Gastroesophageal sphincter (tissue), 4 donors: ENCODE measurements at regions not wholly inside any gene's neighbourhood (a gene's known extent, or its start where the extent isn't known, plus 50 kb on each side); places are given as distances from the start of the nearest gene placed in this dataset.

Experiments used
- ATAC-seq: fragments of 150-250 bp; one replicate; pipeline ENCODE4 v1.9.1; 2016; ENCODE audit warnings: mild to moderate bottlenecking, moderate library complexity
- H3K27ac ChIP-seq, 4 donors: fragments of 200-600 bp; sonication (generic) in 3 of 4; 1 replicate in 3 of 4; 2 replicates in 1 of 4; pipeline ENCODE4 v1.5.1; 2016 to 2019
- H3K27me3 ChIP-seq: fragments of 200-600 bp; sonication (generic); one replicate; pipeline ENCODE4 v1.5.1; 2019
- H3K36me3 ChIP-seq, 2 donors: fragments of 200-600 bp; sonication (generic); one replicate each; pipeline ENCODE4 v1.5.1; 2019; ENCODE audit warnings: control low read depth in 1 of 2
- H3K4me1 ChIP-seq, 3 donors: fragments of 200-600 bp; sonication (generic); 1 replicate in 2 of 3; 2 replicates in 1 of 3; pipeline ENCODE4 v1.5.1; 2016 to 2019; ENCODE audit warnings: control low read depth in 2 of 3
- H3K4me3 ChIP-seq, 2 donors: fragments of 200-600 bp; sonication (generic); one replicate each; pipeline ENCODE4 v1.5.1; 2019; ENCODE audit warnings: mild to moderate bottlenecking in 1 of 2, moderate library complexity in 1 of 2
- H3K9me3 ChIP-seq, 3 donors: fragments of 200-600 bp; sonication (generic); one replicate each; pipeline ENCODE4 v1.5.1; 2017 to 2019; ENCODE audit warnings: control low read depth in 2 of 3
- CTCF ChIP-seq, 4 experiments: fragments of 200-600 bp in 2 of 4; fragments of 450-650 bp in 2 of 4; sonication (generic) in 1 of 4; IDR thresholded peaks; one replicate each; pipeline ENCODE4 v1.5.1; 2017 to 2019; ENCODE audit warnings: antibody characterized with exemption in 4 of 4, mild to moderate bottlenecking in 2 of 4, moderate library complexity in 2 of 4
- EP300 ChIP-seq: sonication (generic); formaldehyde crosslinking; IDR thresholded peaks from one replicate; pipeline ENCODE4 v1.6.1; 2017; ENCODE audit warnings: antibody characterized with exemption, mild to moderate bottlenecking
- POLR2A ChIP-seq, 2 donors: fragments of 450-650 bp; IDR thresholded peaks; one replicate each; pipeline ENCODE4 v1.6.1; 2017; ENCODE audit warnings: antibody characterized with exemption in 2 of 2, mild to moderate bottlenecking in 2 of 2, moderate library complexity in 1 of 2
- POLR2AphosphoS5 ChIP-seq: sonication (generic); formaldehyde crosslinking; IDR thresholded peaks from one replicate; pipeline ENCODE4 v1.6.1; 2017; ENCODE audit warnings: antibody characterized with exemption
- WGBS, 2 donors: methylation state at CpG; one replicate each; pipeline ENCODE4 v1.1.5; 2018; ENCODE audit warnings: low coverage in 1 of 2; 5-methylcytosine and 5-hydroxymethylcytosine counted together

- H3K4me1 ChIP-seq, result no peaks in the 10 kb centered on the region
- TF ChIP-seq POLR2AphosphoS5 (no peak), CTCF (IDR thresholded peaks at IDR 0.05) (no peak), POLR2A (IDR thresholded peaks at IDR 0.05) (no peak), EP300 (no peak)
- H3K36me3 ChIP-seq, result no peaks in the 10 kb centered on the region
- no peak overlapping the region for H3K4me3 ChIP-seq
- no peaks in the 10 kb centered on the region for H3K27me3 ChIP-seq
- 74 to 76% methylated on average over 3 to 6 of the region's 18 CpGs for WGBS, 2 donors
- H3K27ac ChIP-seq, result no peak overlapping the region
- H3K9me3 ChIP-seq, result peaks cover 0 to 20% (median 0%) of the 10 kb centered on the region in 3 donors
- no peak for ATAC-seq
These were observed 2274.7 kb downstream of the TP53TG3F start for GRCh38 chr16:35733971-35734702.

- Histone ChIP-seq H3K36me3 (no peaks in the 10 kb centered on the region), H3K9me3 (peaks cover 0 to 20% (median 0%) of the 10 kb centered on the region in 3 donors), H3K4me3 (no peak overlapping the region), H3K27ac (no peak overlapping the region), H3K4me1 (no peaks in the 10 kb centered on the region), H3K27me3 (no peaks in the 10 kb centered on the region)
- WGBS, 2 donors, result 70 to 77% methylated on average over 8 to 12 of the region's 18 CpGs
- ATAC-seq, result no peak
- no peak for TF ChIP-seq EP300
- TF ChIP-seq POLR2A (IDR thresholded peaks at IDR 0.05), result no peak
- no peak for TF ChIP-seq CTCF (IDR thresholded peaks at IDR 0.05)
These were observed 2275.5 kb downstream of the TP53TG3F start for GRCh38 chr16:35734728-35735402.

- TF ChIP-seq POLR2A (IDR thresholded peaks at IDR 0.05) (no peak), CTCF (IDR thresholded peaks at IDR 0.05) (no peak), EP300 (no peak)
- H3K27me3 ChIP-seq, result no peaks in the 10 kb centered on the region
- ATAC-seq, result no peak
- H3K27ac ChIP-seq, result no peak overlapping the region
- peaks cover 0 to 16% (median 0%) of the 10 kb centered on the region in 3 donors for H3K9me3 ChIP-seq
- WGBS, 2 donors, result 48 to 59% methylated on average over 2 to 3 of the region's 27 CpGs
- no peaks in the 10 kb centered on the region for H3K4me1 ChIP-seq
- no peak overlapping the region for H3K4me3 ChIP-seq
- no peaks in the 10 kb centered on the region for H3K36me3 ChIP-seq
These were observed 2276.2 kb downstream of the TP53TG3F start for GRCh38 chr16:35735403-35736251.

GRCh38 chr16:35736546-35736945 is 2277.1 kb downstream of the TP53TG3F start:
- Histone ChIP-seq H3K9me3 (peaks cover 0 to 15% (median 0%) of the 10 kb centered on the region in 3 donors), H3K4me3 (no peak overlapping the region), H3K4me1 (no peaks in the 10 kb centered on the region), H3K27me3 (no peaks in the 10 kb centered on the region), H3K36me3 (no peaks in the 10 kb centered on the region), H3K27ac (no peak overlapping the region)
- TF ChIP-seq EP300 (no peak), POLR2A (IDR thresholded peaks at IDR 0.05) (no peak), CTCF (IDR thresholded peaks at IDR 0.05) (no peak), POLR2AphosphoS5 (no peak)
- WGBS, 2 donors, result 59 to 72% methylated on average over 2 of the region's 2 CpGs
- no peak for ATAC-seq
